Glutamatergic neuron (in vitro differentiated cells): ENCODE measurements at regions not wholly inside any gene's neighbourhood (a gene's known extent, or its start where the extent isn't known, plus 50 kb on each side); places are given as distances from the start of the nearest gene placed in this dataset.

Source experiments
- DNase-seq: peaks from one replicate; pipeline ENCODE4 v3.0.0; 2022
- H3K27ac Mint-ChIP-seq: one replicate; pipeline ENCODE4 v1.8.0; 2020; ENCODE audit warnings: mild to moderate bottlenecking, mixed read lengths, inconsistent platforms; ENCODE audit not compliant: unreplicated experiment
- H3K27me3 Mint-ChIP-seq: one replicate; pipeline ENCODE4 v1.8.0; 2020; ENCODE audit warnings: mild to moderate bottlenecking, moderate library complexity, mixed read lengths, inconsistent platforms; ENCODE audit not compliant: unreplicated experiment
- H3K36me3 Mint-ChIP-seq: one replicate; pipeline ENCODE4 v1.8.0; 2020; ENCODE audit warnings: mild to moderate bottlenecking, mixed read lengths, inconsistent platforms; ENCODE audit not compliant: unreplicated experiment
- H3K4me1 Mint-ChIP-seq: one replicate; pipeline ENCODE4 v1.8.0; 2020; ENCODE audit warnings: mild to moderate bottlenecking, low read depth, mixed read lengths, inconsistent platforms; ENCODE audit not compliant: unreplicated experiment
- H3K4me3 Mint-ChIP-seq: one replicate; pipeline ENCODE4 v1.8.0; 2020; ENCODE audit warnings: mild to moderate bottlenecking, mixed read lengths, inconsistent platforms; ENCODE audit not compliant: unreplicated experiment
- H3K9me3 Mint-ChIP-seq: one replicate; pipeline ENCODE4 v1.8.0; 2020; ENCODE audit warnings: mild to moderate bottlenecking, moderate library complexity, mixed read lengths, inconsistent platforms; ENCODE audit not compliant: unreplicated experiment
- CTCF ChIP-seq: fragments of 200-600 bp; sonication (generic); IDR thresholded peaks from one replicate; pipeline ENCODE4 v1.5.0; 2021; ENCODE audit not compliant: partially characterized antibody, unreplicated experiment

GRCh38 chr2:29990129-29990528 is 68.7 kb upstream of the ALK start:
- Mint-ChIP-seq H3K27ac (no peak overlapping the region), H3K4me3 (no peak overlapping the region), H3K36me3 (no peaks in the 10 kb centered on the region), H3K27me3 (peaks cover 2% of the 10 kb centered on the region), H3K9me3 (no peaks in the 10 kb centered on the region), H3K4me1 (no peaks in the 10 kb centered on the region)
- TF ChIP-seq CTCF, result no peak
- no peak for DNase-seq

GRCh38 chr2:29991086-29991485 is 69.7 kb upstream of the ALK start:
- TF ChIP-seq CTCF, result no peak
- Mint-ChIP-seq H3K27ac (no peak overlapping the region), H3K27me3 (peaks cover 2% of the 10 kb centered on the region), H3K4me1 (no peaks in the 10 kb centered on the region), H3K36me3 (no peaks in the 10 kb centered on the region), H3K9me3 (no peaks in the 10 kb centered on the region), H3K4me3 (no peak overlapping the region)
- DNase-seq, result no peak

- peaks cover 1% of the 10 kb centered on the region for H3K27me3 Mint-ChIP-seq
- H3K4me3 Mint-ChIP-seq, result no peak overlapping the region
- TF ChIP-seq CTCF, result no peak
- no peaks in the 10 kb centered on the region for H3K4me1 Mint-ChIP-seq
- peaks cover 1% of the 10 kb centered on the region for H3K9me3 Mint-ChIP-seq
- DNase-seq, result no peak
- H3K27ac Mint-ChIP-seq, result no peak overlapping the region
- H3K36me3 Mint-ChIP-seq, result no peaks in the 10 kb centered on the region
Measured at GRCh38 chr2:29995241-29995640, 73.9 kb upstream of the ALK start.

- DNase-seq, result no peak
- Mint-ChIP-seq H3K9me3 (peaks cover 1% of the 10 kb centered on the region), H3K27ac (no peak overlapping the region), H3K27me3 (no peaks in the 10 kb centered on the region), H3K4me3 (no peak overlapping the region), H3K36me3 (peaks cover 3% of the 10 kb centered on the region), H3K4me1 (no peaks in the 10 kb centered on the region)
- TF ChIP-seq CTCF, result no peak
Measured at GRCh38 chr2:30003128-30003527, 81.7 kb upstream of the ALK start.

GRCh38 chr2:30022444-30023071 is 101.2 kb upstream of the ALK start:
- H3K36me3 Mint-ChIP-seq, result no peaks in the 10 kb centered on the region
- H3K27me3 Mint-ChIP-seq, result peaks cover 2% of the 10 kb centered on the region
- no peak overlapping the region for H3K4me3 Mint-ChIP-seq
- H3K9me3 Mint-ChIP-seq, result no peaks in the 10 kb centered on the region
- H3K4me1 Mint-ChIP-seq, result no peaks in the 10 kb centered on the region
- TF ChIP-seq CTCF, result no peak
- DNase-seq, result no peak
- H3K27ac Mint-ChIP-seq, result no peak overlapping the region
